Neural cell (in vitro differentiated cells): ENCODE measurements at regions not wholly inside any gene's neighbourhood (a gene's known extent, or its start where the extent isn't known, plus 50 kb on each side); places are given as distances from the start of the nearest gene placed in this dataset.
"Not testable (repeated sequence)": the region's sequence is repeated elsewhere in the genome, so short reads cannot be mapped to it uniquely, and the experiment has no call there.

ENCODE experiments used
- H2AFZ ChIP-seq: fragments of 200-600, 300-800 bp; sonication (generic), shearing (Covaris generic); 2 replicates; pipeline ENCODE4 v1.6.0; 2014; ENCODE audit warnings: low read depth, mild to moderate bottlenecking, antibody characterized with exemption, low read length, moderate library complexity
- H3F3A ChIP-seq: fragments of 200-600 bp; shearing (Covaris generic); 2 replicates; pipeline ENCODE4 v1.6.1; 2016; ENCODE audit warnings: mild to moderate bottlenecking, moderate library complexity, mixed read lengths, antibody characterized with exemption, low read length; ENCODE audit not compliant: insufficient read depth, poor library complexity, severe bottlenecking
- H3K27ac ChIP-seq: fragments of 200-600, 300-800 bp; sonication (generic), shearing (Covaris generic); 2 replicates; pipeline ENCODE4 v1.5.1; 2014; ENCODE audit warnings: mild to moderate bottlenecking, low read length, moderate library complexity
- H3K27me3 ChIP-seq: fragments of 300-800, 200-600 bp; sonication (generic), shearing (Covaris generic); 2 replicates; pipeline ENCODE4 v1.6.0; 2014; ENCODE audit warnings: mild to moderate bottlenecking, low read depth, low read length, moderate library complexity; ENCODE audit not compliant: insufficient read depth
- H3K36me3 ChIP-seq: fragments of 300-800, 200-600 bp; sonication (generic), shearing (Covaris generic); 2 replicates; pipeline ENCODE4 v1.5.1; 2014; ENCODE audit warnings: mild to moderate bottlenecking, antibody characterized with exemption, low read length, moderate library complexity; ENCODE audit not compliant: insufficient read depth
- H3K4me2 ChIP-seq: fragments of 300-800, 200-600 bp; sonication (generic), shearing (Covaris generic); 2 replicates; pipeline ENCODE4 v1.6.0; 2014; ENCODE audit warnings: mild to moderate bottlenecking, low read length
- H3K4me3 ChIP-seq: fragments of 300-800, 200-600 bp; sonication (generic), shearing (Covaris generic); 2 replicates; pipeline ENCODE4 v1.5.1; 2014; ENCODE audit warnings: mild to moderate bottlenecking, low read length, moderate library complexity
- H3K79me2 ChIP-seq: fragments of 200-600 bp; shearing (Covaris generic); replicated peaks from 2 replicates; pipeline ENCODE4 v1.6.0; 2014; ENCODE audit warnings: mild to moderate bottlenecking, low read length, moderate library complexity; ENCODE audit not compliant: insufficient read depth
- H3K9ac ChIP-seq: fragments of 300-800, 200-600 bp; sonication (generic), shearing (Covaris generic); 2 replicates; pipeline ENCODE4 v1.6.1; 2016; ENCODE audit warnings: mild to moderate bottlenecking, low read length, mixed read lengths
- H3K9me2 ChIP-seq: fragments of 200-600 bp; shearing (Covaris generic); 2 replicates; pipeline ENCODE4 v1.6.1; 2016; ENCODE audit warnings: mild to moderate bottlenecking, low read length, mixed read lengths; ENCODE audit not compliant: insufficient read depth
- H3K9me3 ChIP-seq: fragments of 200-600, 300-800 bp; sonication (generic), shearing (Covaris generic); 2 replicates; pipeline ENCODE4 v1.6.1; 2016; ENCODE audit warnings: mild to moderate bottlenecking, mixed run types, low read length, moderate library complexity, mixed read lengths
- H4K20me1 ChIP-seq: fragments of 200-600 bp; shearing (Covaris generic); 2 replicates; pipeline ENCODE4 v1.6.1; 2016; ENCODE audit warnings: mild to moderate bottlenecking, mixed run types; ENCODE audit not compliant: insufficient read depth
- EP300 ChIP-seq: fragments of 450-650 bp; conservative IDR thresholded peaks from 2 replicates; pipeline ENCODE4 v1.6.1; 2014; ENCODE audit warnings: antibody characterized with exemption, mild to moderate bottlenecking, moderate library complexity; ENCODE audit not compliant: poor library complexity, severe bottlenecking
- EZH2 ChIP-seq: fragments of 200-600, 300-800 bp; shearing (Covaris generic), sonication (generic); IDR thresholded peaks from 2 replicates; pipeline ENCODE4 v1.6.1; 2014; ENCODE audit warnings: antibody characterized with exemption, low read length, borderline replicate concordance, mild to moderate bottlenecking; ENCODE audit not compliant: insufficient read depth, poor library complexity, severe bottlenecking
- MXI1 ChIP-seq: fragments of 450-650 bp; conservative IDR thresholded peaks from 2 replicates; pipeline ENCODE4 v1.6.1; 2014; ENCODE audit warnings: antibody characterized with exemption, mild to moderate bottlenecking; ENCODE audit not compliant: poor library complexity, severe bottlenecking
- RAD21 ChIP-seq: fragments of 450-650 bp; conservative IDR thresholded peaks from 2 replicates; pipeline ENCODE4 v1.6.1; 2014; ENCODE audit warnings: antibody characterized with exemption, mild to moderate bottlenecking, moderate library complexity
- SMC3 ChIP-seq: fragments of 450-650 bp; conservative IDR thresholded peaks from 2 replicates; pipeline ENCODE4 v1.6.1; 2014; ENCODE audit warnings: antibody characterized with exemption, mild to moderate bottlenecking, moderate library complexity; ENCODE audit not compliant: poor library complexity
- TF ChIP-seq, protein P1 (sequence below): IDR thresholded peaks from 2 replicates; pipeline ENCODE4 v1.6.1; 2012; ENCODE audit warnings: borderline replicate concordance
- TF ChIP-seq, protein P2 (sequence below): fragments of 450-650 bp; IDR thresholded peaks from 2 replicates; pipeline ENCODE4 v1.5.1; 2014; ENCODE audit warnings: antibody characterized with exemption, mild to moderate bottlenecking, moderate library complexity; ENCODE audit not compliant: poor library complexity, severe bottlenecking

DNA sequence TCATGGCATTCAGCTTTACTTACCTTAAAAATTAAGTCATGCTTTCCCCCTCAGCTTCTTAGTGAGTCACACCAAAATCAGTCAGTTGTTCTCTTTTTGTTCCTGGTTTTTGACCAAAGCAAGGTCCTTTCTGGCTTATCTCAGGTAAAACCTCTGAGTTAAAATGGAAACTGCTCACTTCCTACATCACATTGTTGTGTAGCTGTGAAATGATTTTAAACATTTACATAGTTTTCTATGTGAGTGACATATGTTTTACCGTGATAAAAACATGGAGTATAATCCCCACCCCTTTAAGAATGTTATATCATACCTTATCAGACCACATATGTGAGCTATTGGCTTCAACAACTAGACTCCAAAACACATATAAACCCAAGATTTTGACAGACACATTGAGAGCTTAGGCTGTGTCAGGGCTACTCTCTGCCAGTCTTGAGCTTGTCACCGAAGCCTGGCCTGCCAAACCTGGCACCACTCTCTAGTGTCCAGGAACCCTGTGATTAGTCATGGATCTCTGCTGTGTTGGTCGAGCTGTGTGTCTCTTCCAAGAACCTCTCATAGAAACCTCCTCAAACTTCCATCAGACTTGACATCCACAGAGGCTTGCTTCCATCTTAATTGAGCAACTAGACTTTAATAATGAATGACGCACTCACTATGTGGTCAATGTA, 113.7 kb upstream of the FOXN2 start:
- no peaks in the 10 kb centered on the region for H3K9me3 ChIP-seq
- no peaks in the 10 kb centered on the region for H3K79me2 ChIP-seq
- H3K9ac ChIP-seq, result no peak overlapping the region
- TF ChIP-seq EP300, result no peak
- TF ChIP-seq SMC3, result no peak
- no peak for TF ChIP-seq MXI1
- TF ChIP-seq RAD21, result no peak
- TF ChIP-seq, protein P1, sequence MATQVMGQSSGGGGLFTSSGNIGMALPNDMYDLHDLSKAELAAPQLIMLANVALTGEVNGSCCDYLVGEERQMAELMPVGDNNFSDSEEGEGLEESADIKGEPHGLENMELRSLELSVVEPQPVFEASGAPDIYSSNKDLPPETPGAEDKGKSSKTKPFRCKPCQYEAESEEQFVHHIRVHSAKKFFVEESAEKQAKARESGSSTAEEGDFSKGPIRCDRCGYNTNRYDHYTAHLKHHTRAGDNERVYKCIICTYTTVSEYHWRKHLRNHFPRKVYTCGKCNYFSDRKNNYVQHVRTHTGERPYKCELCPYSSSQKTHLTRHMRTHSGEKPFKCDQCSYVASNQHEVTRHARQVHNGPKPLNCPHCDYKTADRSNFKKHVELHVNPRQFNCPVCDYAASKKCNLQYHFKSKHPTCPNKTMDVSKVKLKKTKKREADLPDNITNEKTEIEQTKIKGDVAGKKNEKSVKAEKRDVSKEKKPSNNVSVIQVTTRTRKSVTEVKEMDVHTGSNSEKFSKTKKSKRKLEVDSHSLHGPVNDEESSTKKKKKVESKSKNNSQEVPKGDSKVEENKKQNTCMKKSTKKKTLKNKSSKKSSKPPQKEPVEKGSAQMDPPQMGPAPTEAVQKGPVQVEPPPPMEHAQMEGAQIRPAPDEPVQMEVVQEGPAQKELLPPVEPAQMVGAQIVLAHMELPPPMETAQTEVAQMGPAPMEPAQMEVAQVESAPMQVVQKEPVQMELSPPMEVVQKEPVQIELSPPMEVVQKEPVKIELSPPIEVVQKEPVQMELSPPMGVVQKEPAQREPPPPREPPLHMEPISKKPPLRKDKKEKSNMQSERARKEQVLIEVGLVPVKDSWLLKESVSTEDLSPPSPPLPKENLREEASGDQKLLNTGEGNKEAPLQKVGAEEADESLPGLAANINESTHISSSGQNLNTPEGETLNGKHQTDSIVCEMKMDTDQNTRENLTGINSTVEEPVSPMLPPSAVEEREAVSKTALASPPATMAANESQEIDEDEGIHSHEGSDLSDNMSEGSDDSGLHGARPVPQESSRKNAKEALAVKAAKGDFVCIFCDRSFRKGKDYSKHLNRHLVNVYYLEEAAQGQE, result no peak
- TF ChIP-seq, protein P2, sequence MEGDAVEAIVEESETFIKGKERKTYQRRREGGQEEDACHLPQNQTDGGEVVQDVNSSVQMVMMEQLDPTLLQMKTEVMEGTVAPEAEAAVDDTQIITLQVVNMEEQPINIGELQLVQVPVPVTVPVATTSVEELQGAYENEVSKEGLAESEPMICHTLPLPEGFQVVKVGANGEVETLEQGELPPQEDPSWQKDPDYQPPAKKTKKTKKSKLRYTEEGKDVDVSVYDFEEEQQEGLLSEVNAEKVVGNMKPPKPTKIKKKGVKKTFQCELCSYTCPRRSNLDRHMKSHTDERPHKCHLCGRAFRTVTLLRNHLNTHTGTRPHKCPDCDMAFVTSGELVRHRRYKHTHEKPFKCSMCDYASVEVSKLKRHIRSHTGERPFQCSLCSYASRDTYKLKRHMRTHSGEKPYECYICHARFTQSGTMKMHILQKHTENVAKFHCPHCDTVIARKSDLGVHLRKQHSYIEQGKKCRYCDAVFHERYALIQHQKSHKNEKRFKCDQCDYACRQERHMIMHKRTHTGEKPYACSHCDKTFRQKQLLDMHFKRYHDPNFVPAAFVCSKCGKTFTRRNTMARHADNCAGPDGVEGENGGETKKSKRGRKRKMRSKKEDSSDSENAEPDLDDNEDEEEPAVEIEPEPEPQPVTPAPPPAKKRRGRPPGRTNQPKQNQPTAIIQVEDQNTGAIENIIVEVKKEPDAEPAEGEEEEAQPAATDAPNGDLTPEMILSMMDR, result no peak
- no peaks in the 10 kb centered on the region for H3K9me2 ChIP-seq
- no peak overlapping the region for H3K4me3 ChIP-seq
- H3K27ac ChIP-seq, result no peak overlapping the region
- H3K4me2 ChIP-seq, result no peak overlapping the region
- H3F3A ChIP-seq, result no peaks in the 10 kb centered on the region
- H3K27me3 ChIP-seq, result no peaks in the 10 kb centered on the region
- H3K36me3 ChIP-seq, result no peaks in the 10 kb centered on the region
- H2AFZ ChIP-seq, result no peak overlapping the region
- no peaks in the 10 kb centered on the region for H4K20me1 ChIP-seq

DNA sequence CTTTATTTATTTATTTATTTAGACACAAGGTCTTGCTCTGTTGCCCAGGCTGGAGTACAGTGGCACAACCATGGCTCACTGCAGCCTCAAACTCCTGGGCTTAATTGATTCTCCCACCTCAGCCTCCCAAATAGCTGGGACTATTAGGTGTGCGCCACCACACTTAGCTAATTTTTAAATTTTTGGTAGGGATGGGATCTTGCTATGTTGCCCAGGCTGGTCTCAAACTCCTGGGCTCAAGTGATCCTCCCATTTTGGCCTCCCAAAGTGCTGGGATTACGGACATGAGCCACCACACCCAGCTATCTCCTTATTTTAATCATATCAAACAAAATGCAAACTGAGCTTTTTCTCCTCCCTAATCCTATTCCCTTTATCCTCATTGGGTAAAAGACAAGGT, 113.0 kb upstream of the FOXN2 start:
- not testable (repeated sequence) for H3K27ac ChIP-seq, H3K9me3 ChIP-seq, H3K4me2 ChIP-seq, H3K4me3 ChIP-seq, H3F3A ChIP-seq, H3K79me2 ChIP-seq, H3K27me3 ChIP-seq, H2AFZ ChIP-seq, H3K9ac ChIP-seq, H3K36me3 ChIP-seq, H3K9me2 ChIP-seq, H4K20me1 ChIP-seq

DNA sequence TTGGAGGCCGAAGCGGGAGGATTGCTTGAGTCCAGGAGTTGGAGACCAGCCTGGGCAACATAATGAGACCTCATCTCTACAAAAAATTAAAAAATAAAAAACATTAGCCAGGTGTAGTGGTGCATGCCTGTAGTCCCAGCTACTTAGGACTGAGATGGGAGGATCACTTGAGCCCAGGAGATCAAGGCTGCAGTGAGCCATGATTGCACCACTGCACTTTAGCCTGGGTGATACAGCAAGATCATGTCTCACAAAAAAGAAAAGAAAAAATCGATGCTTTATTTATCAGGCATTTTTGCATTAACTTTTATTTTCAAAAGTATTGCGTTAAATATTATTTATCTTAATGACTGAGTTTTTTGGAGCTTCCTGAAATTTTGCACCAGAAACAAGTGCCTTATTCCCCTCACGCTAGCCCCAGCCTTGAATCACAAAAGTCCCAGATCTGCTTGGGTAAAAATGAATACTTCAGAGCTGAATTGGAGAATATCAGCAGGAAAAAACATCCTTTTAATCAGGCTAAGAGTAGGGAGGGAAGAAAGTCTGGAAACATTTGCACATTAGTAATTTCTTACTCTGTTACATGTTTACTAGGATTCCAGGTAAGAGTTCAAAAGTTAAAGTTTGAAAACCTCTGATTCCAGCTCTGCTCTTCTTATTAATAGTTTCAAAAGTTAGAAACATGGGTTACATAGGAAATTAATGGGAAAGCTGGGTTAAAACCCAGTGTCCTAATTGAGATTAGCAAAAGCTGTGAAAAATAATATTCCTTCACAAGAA, 111.4 kb upstream of the FOXN2 start:
- Histone ChIP-seq H3K27ac (no peak overlapping the region), H3K4me3 (no peak overlapping the region), H3K9me3 (no peaks in the 10 kb centered on the region), H3K36me3 (no peaks in the 10 kb centered on the region), H3K27me3 (no peaks in the 10 kb centered on the region), H3K9me2 (no peaks in the 10 kb centered on the region), H3K4me2 (no peak overlapping the region), H3F3A (no peaks in the 10 kb centered on the region), H3K79me2 (no peaks in the 10 kb centered on the region), H3K9ac (no peak overlapping the region), H2AFZ (no peak overlapping the region), H4K20me1 (no peaks in the 10 kb centered on the region)
- no peak for TF ChIP-seq EP300
- TF ChIP-seq, protein P2, result no peak
- TF ChIP-seq SMC3, result no peak
- no peak for TF ChIP-seq RAD21
- no peak for TF ChIP-seq MXI1
- TF ChIP-seq, protein P1, result no peak
- TF ChIP-seq EZH2, result no peak
